ENCODE measurements at regions not wholly inside any gene's neighbourhood (a gene's known extent, or its start where the extent isn't known, plus 50 kb on each side); places are given as distances from the start of the nearest gene placed in this dataset.

DNA sequence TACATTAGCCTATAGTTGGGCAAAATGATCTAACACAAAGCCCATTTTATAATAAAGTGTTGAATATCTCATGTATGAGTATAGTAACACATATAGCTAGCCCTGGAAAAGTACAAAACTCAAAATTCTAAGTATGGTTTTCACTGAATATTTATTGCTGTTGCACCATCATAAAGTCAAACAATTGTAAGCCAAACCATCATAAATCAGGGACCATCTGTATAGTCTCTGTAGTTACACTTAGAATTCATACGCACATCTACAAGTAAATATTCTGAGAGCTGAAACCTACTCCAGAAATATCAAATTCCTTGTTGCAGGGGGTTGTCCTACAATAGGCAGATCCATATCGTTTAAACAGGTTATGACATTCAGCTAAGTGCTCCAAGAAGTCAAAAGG is 817.3 kb downstream of the BCKDHB start:
- no peaks in the 10 kb centered on the region for H3K27me3 ChIP-seq (ENCODE audit: control insufficient read depth, insufficient read depth, low read length)
- no peak for DNase-seq (ENCODE audit: low read depth)
- TF ChIP-seq, protein P1, sequence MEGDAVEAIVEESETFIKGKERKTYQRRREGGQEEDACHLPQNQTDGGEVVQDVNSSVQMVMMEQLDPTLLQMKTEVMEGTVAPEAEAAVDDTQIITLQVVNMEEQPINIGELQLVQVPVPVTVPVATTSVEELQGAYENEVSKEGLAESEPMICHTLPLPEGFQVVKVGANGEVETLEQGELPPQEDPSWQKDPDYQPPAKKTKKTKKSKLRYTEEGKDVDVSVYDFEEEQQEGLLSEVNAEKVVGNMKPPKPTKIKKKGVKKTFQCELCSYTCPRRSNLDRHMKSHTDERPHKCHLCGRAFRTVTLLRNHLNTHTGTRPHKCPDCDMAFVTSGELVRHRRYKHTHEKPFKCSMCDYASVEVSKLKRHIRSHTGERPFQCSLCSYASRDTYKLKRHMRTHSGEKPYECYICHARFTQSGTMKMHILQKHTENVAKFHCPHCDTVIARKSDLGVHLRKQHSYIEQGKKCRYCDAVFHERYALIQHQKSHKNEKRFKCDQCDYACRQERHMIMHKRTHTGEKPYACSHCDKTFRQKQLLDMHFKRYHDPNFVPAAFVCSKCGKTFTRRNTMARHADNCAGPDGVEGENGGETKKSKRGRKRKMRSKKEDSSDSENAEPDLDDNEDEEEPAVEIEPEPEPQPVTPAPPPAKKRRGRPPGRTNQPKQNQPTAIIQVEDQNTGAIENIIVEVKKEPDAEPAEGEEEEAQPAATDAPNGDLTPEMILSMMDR (IDR thresholded peaks at IDR 0.05; ENCODE audit: insufficient read depth, low read length, poor library complexity, severe bottlenecking): no peak
- H3K4me3 ChIP-seq (ENCODE audit: low read depth, low read length): no peak overlapping the region
- no peaks in the 10 kb centered on the region for H3K36me3 ChIP-seq (ENCODE audit: control insufficient read depth, insufficient read depth, low read length)

GRCh38 chr6:80922916-80923455 is 816.5 kb downstream of the BCKDHB start:
- Histone ChIP-seq H3K36me3 (ENCODE audit: control insufficient read depth, insufficient read depth, low read length) (no peaks in the 10 kb centered on the region), H3K4me3 (ENCODE audit: low read depth, low read length) (no peak overlapping the region), H3K27me3 (ENCODE audit: control insufficient read depth, insufficient read depth, low read length) (no peaks in the 10 kb centered on the region)
- DNase-seq (ENCODE audit: low read depth): no peak
- TF ChIP-seq, protein P1 (IDR thresholded peaks at IDR 0.05; ENCODE audit: insufficient read depth, low read length, poor library complexity, severe bottlenecking): no peak

GRCh38 chr6:80921861-80922460 is 815.5 kb downstream of the BCKDHB start:
- no peaks in the 10 kb centered on the region for H3K36me3 ChIP-seq (ENCODE audit: control insufficient read depth, insufficient read depth, low read length)
- no peak for DNase-seq (ENCODE audit: low read depth)
- TF ChIP-seq, protein P1 (IDR thresholded peaks at IDR 0.05; ENCODE audit: insufficient read depth, low read length, poor library complexity, severe bottlenecking): no peak

GRCh38 chr6:80907831-80908230 is 801.4 kb downstream of the BCKDHB start:
- no peak overlapping the region for H3K4me3 ChIP-seq (ENCODE audit: low read depth, low read length)
- H3K27me3 ChIP-seq (ENCODE audit: control insufficient read depth, insufficient read depth, low read length): no peaks in the 10 kb centered on the region
- no peaks in the 10 kb centered on the region for H3K36me3 ChIP-seq (ENCODE audit: control insufficient read depth, insufficient read depth, low read length)
- no peak for DNase-seq (ENCODE audit: low read depth)
- TF ChIP-seq, protein P1 (IDR thresholded peaks at IDR 0.05; ENCODE audit: insufficient read depth, low read length, poor library complexity, severe bottlenecking): no peak

More at GRCh38 chr6:80921861-80922460, 815.5 kb downstream of the BCKDHB start:
- no peak overlapping the region for H3K4me3 ChIP-seq (ENCODE audit: low read depth, low read length)
- no peaks in the 10 kb centered on the region for H3K27me3 ChIP-seq (ENCODE audit: control insufficient read depth, insufficient read depth, low read length)

GRCh38 chr6:80903711-80904110 is 797.2 kb downstream of the BCKDHB start:
- no peak overlapping the region for H3K4me3 ChIP-seq (ENCODE audit: low read depth, low read length)
- TF ChIP-seq, protein P1 (IDR thresholded peaks at IDR 0.05; ENCODE audit: insufficient read depth, low read length, poor library complexity, severe bottlenecking): no peak
- no peaks in the 10 kb centered on the region for H3K36me3 ChIP-seq (ENCODE audit: control insufficient read depth, insufficient read depth, low read length)
- DNase-seq (ENCODE audit: low read depth): no peak
- H3K27me3 ChIP-seq (ENCODE audit: control insufficient read depth, insufficient read depth, low read length): no peaks in the 10 kb centered on the region

GRCh38 chr6:80886475-80886874 is 780.0 kb downstream of the BCKDHB start:
- DNase-seq (ENCODE audit: low read depth): no peak
- Histone ChIP-seq H3K36me3 (ENCODE audit: control insufficient read depth, insufficient read depth, low read length) (no peaks in the 10 kb centered on the region), H3K27me3 (ENCODE audit: control insufficient read depth, insufficient read depth, low read length) (no peaks in the 10 kb centered on the region), H3K4me3 (ENCODE audit: low read depth, low read length) (no peak overlapping the region)
- TF ChIP-seq, protein P1 (IDR thresholded peaks at IDR 0.05; ENCODE audit: insufficient read depth, low read length, poor library complexity, severe bottlenecking): no peak
